B cell (primary cell): ENCODE measurements at regions not wholly inside any gene's neighbourhood (a gene's known extent, or its start where the extent isn't known, plus 50 kb on each side); places are given as distances from the start of the nearest gene placed in this dataset.

Experiments
- ATAC-seq: fragments of 200-7000 bp; cut with Tn5 transposase; one replicate; pipeline ENCODE4 v1.10.0; 2021; ENCODE audit warnings: low read depth, mild to moderate bottlenecking, moderate number of reproducible peaks, moderate library complexity
- CTCF ChIA-PET: fragments of 350-600 bp; sonication (Branson Sonifier 250); formaldehyde crosslinking; loops from one replicate; lab custom pipeline; 2021; ENCODE audit warnings: antibody characterized with exemption, inconsistent platforms; lab: Charles Lee
- POLR2A ChIA-PET: fragments of 350-600 bp; sonication (Branson Sonifier 250); formaldehyde crosslinking; loops from one replicate; lab custom pipeline; 2021; ENCODE audit warnings: antibody characterized with exemption; lab: Charles Lee
- DNase-seq: peaks from one replicate; pipeline ENCODE4 v3.0.0; 2013
- H2AFZ ChIP-seq: 2 replicates; pipeline ENCODE4 v1.6.1; 2012; ENCODE audit warnings: mild to moderate bottlenecking, low read depth, low read length; ENCODE audit not compliant: insufficient read depth, poor library complexity, severe bottlenecking
- H3K27ac ChIP-seq, 2 donors: 1 replicate in 1 of 2; 2 replicates in 1 of 2; pipeline ENCODE4 v1.5.1; 2012 to 2013; ENCODE audit warnings: low read length in 2 of 2, mild to moderate bottlenecking in 2 of 2, moderate library complexity in 1 of 2
- H3K27me3 ChIP-seq, 4 experiments: fragments of 200-600 bp in 1 of 4; sonication (generic) in 1 of 4; replicated peaks in 1 of 4; 1 replicate in 2 of 4; 2 replicates in 2 of 4; pipeline versions ENCODE4 v1.6.1 to v1.7.0; 2013 to 2016; ENCODE audit warnings: low read length in 3 of 4, mild to moderate bottlenecking in 2 of 4, mixed read lengths in 1 of 4, moderate library complexity in 1 of 4; ENCODE audit not compliant: insufficient read depth in 4 of 4, control insufficient read depth in 3 of 4; ENCODE audit errors: control extremely low read depth in 1 of 4
- H3K36me3 ChIP-seq, 2 experiments: replicated peaks in 1 of 2; 1 replicate in 1 of 2; 2 replicates in 1 of 2; pipeline versions ENCODE4 v1.6.1 to v1.7.1; 2013; ENCODE audit warnings: low read length in 1 of 2; ENCODE audit not compliant: insufficient read depth in 2 of 2, control insufficient read depth in 1 of 2; ENCODE audit errors: control extremely low read depth in 1 of 2, extremely low read depth in 1 of 2
- H3K4me1 ChIP-seq, 2 donors: fragments of 200-600 bp in 1 of 2; sonication (generic) in 1 of 2; 1 replicate in 1 of 2; 2 replicates in 1 of 2; pipeline versions ENCODE4 v1.5.1 to v1.6.1; 2013 to 2017; ENCODE audit warnings: low read length in 2 of 2; ENCODE audit not compliant: control insufficient read depth in 2 of 2, insufficient read depth in 2 of 2
- H3K4me2 ChIP-seq: replicated peaks from 2 replicates; pipeline ENCODE3; 2012; ENCODE audit warnings: mild to moderate bottlenecking, low read depth, low read length; ENCODE audit not compliant: poor library complexity, severe bottlenecking
- H3K4me3 ChIP-seq, 5 experiments: fragments of 200-600 bp in 1 of 5; sonication (generic) in 1 of 5; 1 replicate in 3 of 5; 2 replicates in 2 of 5; pipeline versions ENCODE4 v1.5.1 to v1.7.0; 2011 to 2016; ENCODE audit warnings: low read length in 4 of 5, mild to moderate bottlenecking in 4 of 5, low read depth in 2 of 5, control low read depth in 1 of 5, moderate library complexity in 1 of 5; ENCODE audit not compliant: insufficient read depth in 1 of 5; ENCODE audit errors: control extremely low read depth in 1 of 5, extremely low read depth in 1 of 5
- H3K79me2 ChIP-seq: fragments of 200-600 bp; sonication (generic); one replicate; pipeline ENCODE4 v1.6.0; 2016; ENCODE audit warnings: low read length; ENCODE audit not compliant: control insufficient read depth, insufficient read depth
- H3K9ac ChIP-seq: fragments of 200-600 bp; sonication (generic); 2 replicates; pipeline ENCODE4 v1.6.1; 2017; ENCODE audit warnings: mild to moderate bottlenecking, low read length, moderate library complexity
- H3K9me3 ChIP-seq, 3 donors: one replicate each; pipeline versions ENCODE4 v1.6.1 to v1.7.1; 2013; ENCODE audit warnings: low read length in 2 of 3; ENCODE audit not compliant: control insufficient read depth in 2 of 3, insufficient read depth in 1 of 3; ENCODE audit errors: control extremely low read depth in 1 of 3
- H4K20me1 ChIP-seq: 2 replicates; pipeline ENCODE4 v1.6.0; 2012; ENCODE audit warnings: mild to moderate bottlenecking, low read length; ENCODE audit not compliant: insufficient read depth, control insufficient read depth, poor library complexity, severe bottlenecking
- H3K27ac Mint-ChIP-seq: one replicate; pipeline ENCODE4 v1.8.0; 2021; ENCODE audit warnings: mixed read lengths
- H3K27me3 Mint-ChIP-seq: one replicate; pipeline ENCODE4 v1.8.0; 2021; ENCODE audit warnings: mixed read lengths
- H3K4me1 Mint-ChIP-seq: one replicate; pipeline ENCODE4 v1.8.0; 2021; ENCODE audit warnings: mixed read lengths
- H3K4me3 Mint-ChIP-seq: one replicate; pipeline ENCODE4 v1.8.0; 2021; ENCODE audit warnings: mixed read lengths
- H3K9me3 Mint-ChIP-seq: one replicate; pipeline ENCODE4 v1.8.0; 2022; ENCODE audit warnings: mixed read lengths; ENCODE audit not compliant: insufficient read depth
- EZH2 ChIP-seq: IDR thresholded peaks from 2 replicates; pipeline ENCODE4 v1.6.1; 2012; ENCODE audit warnings: borderline replicate concordance, low read depth, mild to moderate bottlenecking, moderate library complexity, low read length; ENCODE audit not compliant: insufficient read depth, poor library complexity, severe bottlenecking
- WGBS: methylation state at CpG from one replicate; pipeline ENCODE4 v1.1.5; 2013; ENCODE audit warnings: missing lambda C conversion rate; ENCODE audit not compliant: insufficient coverage; 5-methylcytosine and 5-hydroxymethylcytosine counted together
- intact Hi-C: fragments of 100-400 bp; cut with micrococcal nuclease; formaldehyde crosslinking; loops from one replicate; pipeline ENCODE4 v1.10.0; 2022
- TF ChIP-seq, protein P1 (sequence below): fragments of 200-600 bp; IDR thresholded peaks from one replicate; pipeline ENCODE4 v1.8.0; 2022; ENCODE audit warnings: antibody characterized with exemption, mild to moderate bottlenecking

DNA sequence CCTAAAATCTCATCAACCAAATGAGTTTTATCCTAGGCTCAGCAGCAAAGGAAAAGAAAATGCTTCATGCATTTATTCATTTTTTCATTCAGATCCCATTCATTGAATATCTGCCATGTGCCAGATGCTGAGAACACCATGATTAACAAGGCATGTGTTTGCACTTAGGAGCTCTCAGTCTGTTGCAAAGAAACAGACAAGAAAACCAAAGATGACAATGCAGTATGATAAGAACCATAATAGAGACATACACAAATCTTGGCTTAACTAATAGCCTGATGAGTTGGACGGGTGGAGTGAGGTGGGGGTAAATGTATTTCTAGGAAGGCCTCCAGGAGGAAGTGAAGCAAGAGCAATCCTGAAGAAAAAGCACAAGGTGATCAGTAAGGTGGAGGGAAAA, 177.8 kb upstream of the SCN7A start:
- DNase-seq (no peak), ATAC-seq (no peak)
- no peak for TF ChIP-seq EZH2
- TF ChIP-seq, protein P1, sequence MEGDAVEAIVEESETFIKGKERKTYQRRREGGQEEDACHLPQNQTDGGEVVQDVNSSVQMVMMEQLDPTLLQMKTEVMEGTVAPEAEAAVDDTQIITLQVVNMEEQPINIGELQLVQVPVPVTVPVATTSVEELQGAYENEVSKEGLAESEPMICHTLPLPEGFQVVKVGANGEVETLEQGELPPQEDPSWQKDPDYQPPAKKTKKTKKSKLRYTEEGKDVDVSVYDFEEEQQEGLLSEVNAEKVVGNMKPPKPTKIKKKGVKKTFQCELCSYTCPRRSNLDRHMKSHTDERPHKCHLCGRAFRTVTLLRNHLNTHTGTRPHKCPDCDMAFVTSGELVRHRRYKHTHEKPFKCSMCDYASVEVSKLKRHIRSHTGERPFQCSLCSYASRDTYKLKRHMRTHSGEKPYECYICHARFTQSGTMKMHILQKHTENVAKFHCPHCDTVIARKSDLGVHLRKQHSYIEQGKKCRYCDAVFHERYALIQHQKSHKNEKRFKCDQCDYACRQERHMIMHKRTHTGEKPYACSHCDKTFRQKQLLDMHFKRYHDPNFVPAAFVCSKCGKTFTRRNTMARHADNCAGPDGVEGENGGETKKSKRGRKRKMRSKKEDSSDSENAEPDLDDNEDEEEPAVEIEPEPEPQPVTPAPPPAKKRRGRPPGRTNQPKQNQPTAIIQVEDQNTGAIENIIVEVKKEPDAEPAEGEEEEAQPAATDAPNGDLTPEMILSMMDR: no peak
- Histone ChIP-seq H3K79me2 (no peaks in the 10 kb centered on the region), H3K4me1 (no peaks in the 10 kb centered on the region), H3K27me3 (no peaks in the 10 kb centered on the region), H3K27ac (no peak overlapping the region), H4K20me1 (no peaks in the 10 kb centered on the region), H2AFZ (no peak overlapping the region), H3K4me3 (no peak overlapping the region), H3K9me3 (no peaks in the 10 kb centered on the region), H3K4me2 (no peak overlapping the region), H3K36me3 (no peaks in the 10 kb centered on the region), H3K9ac (no peak overlapping the region)
- no peak overlapping the region for H3K27ac Mint-ChIP-seq
- POLR2A ChIA-PET: no interaction called here
- H3K9me3 Mint-ChIP-seq: no peaks in the 10 kb centered on the region
- H3K4me3 Mint-ChIP-seq: no peak overlapping the region
- WGBS: 100% methylated on average over 1 of the region's 1 CpG
- H3K27me3 Mint-ChIP-seq: no peaks in the 10 kb centered on the region
- CTCF ChIA-PET: no interaction called here
- H3K4me1 Mint-ChIP-seq: no peaks in the 10 kb centered on the region
- intact Hi-C loops: no loop called here

GRCh38 chr2:166671235-166671634, 177.2 kb upstream of the SCN7A start:
- no peak overlapping the region for H2AFZ ChIP-seq
- TF ChIP-seq, protein P1: no peak
- no peak for TF ChIP-seq EZH2
- H3K9me3 ChIP-seq: no peaks in the 10 kb centered on the region
- no peak for DNase-seq
- no peak overlapping the region for H3K27ac ChIP-seq
- Mint-ChIP-seq H3K4me3 (no peak overlapping the region), H3K4me1 (no peaks in the 10 kb centered on the region), H3K9me3 (no peaks in the 10 kb centered on the region), H3K27ac (no peak overlapping the region), H3K27me3 (no peaks in the 10 kb centered on the region)
- H3K27me3 ChIP-seq: no peaks in the 10 kb centered on the region
- no peaks in the 10 kb centered on the region for H3K79me2 ChIP-seq
- intact Hi-C loops: no loop called here
- no peaks in the 10 kb centered on the region for H4K20me1 ChIP-seq
- no peak for ATAC-seq
- ChIA-PET POLR2A (no interaction called here), CTCF (no interaction called here)
- WGBS: 0% methylated on average over 1 of the region's 2 CpGs
- no peak overlapping the region for H3K4me2 ChIP-seq
- H3K9ac ChIP-seq: no peak overlapping the region
- H3K36me3 ChIP-seq: no peaks in the 10 kb centered on the region
- H3K4me1 ChIP-seq: no peaks in the 10 kb centered on the region
- H3K4me3 ChIP-seq: no peak overlapping the region
